DMS 273 treated with DMSO at 0.1 percent for 48 hours (cell line): ENCODE measurements at regions not wholly inside any gene's neighbourhood (a gene's known extent, or its start where the extent isn't known, plus 50 kb on each side); places are given as distances from the start of the nearest gene placed in this dataset.
"Not testable (repeated sequence)": the region's sequence is repeated elsewhere in the genome, so short reads cannot be mapped to it uniquely, and the experiment has no call there.

Source experiments
- DNase-seq: peaks from one replicate; lab custom pipeline; 2025; lab: John Stamatoyannopoulos, UW

GRCh38 chr14:83091991-83092956 lies 1558.6 kb upstream of the SEL1L start:
- DNase-seq = not testable (repeated sequence)

- DNase-seq = no peak
Observed at GRCh38 chr14:83096092-83096491, 1562.4 kb upstream of the SEL1L start.

- DNase-seq = no peak
Observed at GRCh38 chr14:83101846-83102245, 1568.2 kb upstream of the SEL1L start.

- no peak for DNase-seq
Observed at GRCh38 chr14:83118029-83118428, 1584.4 kb upstream of the SEL1L start.

- no peak for DNase-seq
Observed at GRCh38 chr14:83120187-83120586, 1586.5 kb upstream of the SEL1L start.

DNA sequence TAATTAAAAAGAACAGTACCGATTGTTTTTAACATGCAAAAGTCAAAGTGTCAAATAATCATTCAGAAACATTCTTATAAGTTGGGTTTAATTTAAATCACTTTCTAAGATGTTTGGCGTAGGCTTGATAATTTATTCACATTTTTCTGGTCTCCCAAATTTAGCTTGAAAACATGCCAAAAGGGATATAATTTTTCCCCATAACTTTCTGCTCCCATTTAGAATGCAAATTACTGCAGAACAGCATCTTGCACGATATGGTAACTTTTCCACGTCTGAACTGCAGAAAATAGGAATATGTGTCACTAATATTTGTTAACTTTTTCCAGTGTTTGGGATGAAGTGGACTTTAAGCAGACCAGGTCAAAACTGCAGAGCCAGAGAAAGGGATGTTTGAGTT lies 1592.4 kb upstream of the SEL1L start:
- no peak for DNase-seq

- no peak for DNase-seq
Observed at GRCh38 chr14:83128783-83129182, 1595.1 kb upstream of the SEL1L start.

- no peak for DNase-seq
Observed at GRCh38 chr14:83129496-83129895, 1595.8 kb upstream of the SEL1L start.

DNA sequence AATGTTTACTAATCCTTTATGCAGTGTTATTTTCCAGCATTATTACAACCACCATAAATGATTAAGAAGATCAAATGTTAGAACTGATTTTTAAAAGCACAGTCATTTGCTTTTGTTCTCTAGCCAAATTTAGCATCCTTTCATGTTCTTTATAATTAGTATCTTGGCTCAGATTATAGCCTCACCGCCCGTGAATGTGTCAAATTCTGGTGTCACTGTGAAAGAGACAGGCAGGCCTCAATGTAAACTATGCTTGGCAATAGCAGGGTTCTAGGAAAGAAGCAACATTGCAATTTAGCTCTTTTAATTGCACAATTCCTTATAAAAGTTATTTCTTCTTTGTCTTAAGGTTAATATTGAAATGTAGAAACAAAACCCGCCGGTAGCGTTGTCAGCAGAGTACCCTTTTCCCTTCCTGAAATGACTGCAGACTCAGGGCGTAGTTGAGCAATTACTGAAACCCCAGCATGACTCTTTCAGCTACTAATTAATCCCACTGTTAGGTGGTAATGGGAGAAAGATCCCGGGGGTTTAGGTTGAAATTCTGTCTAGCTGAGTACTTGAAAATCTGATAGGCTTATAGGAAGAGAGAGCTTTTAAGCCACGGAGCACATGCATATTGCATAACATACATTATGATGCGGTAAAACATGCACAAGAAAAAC lies 1600.5 kb upstream of the SEL1L start:
- no peak for DNase-seq

DNA sequence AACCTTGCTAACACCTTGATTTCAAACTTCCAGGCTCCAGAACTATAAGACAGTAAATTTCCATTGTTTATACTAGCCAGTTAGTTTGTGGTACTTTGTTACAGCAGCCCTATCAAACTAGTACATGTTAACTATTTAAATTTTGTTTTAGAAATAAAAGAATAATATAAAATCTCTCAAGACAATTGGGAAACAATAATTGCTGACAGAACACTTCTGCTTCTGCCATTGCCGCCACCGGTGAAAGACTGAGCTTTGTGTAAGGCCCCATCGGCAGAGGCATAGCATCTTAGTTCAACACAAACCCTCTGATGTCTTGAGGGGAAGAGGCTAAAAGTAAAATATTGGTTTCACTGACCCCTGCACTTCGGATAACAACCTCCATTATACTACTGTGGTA lies 1607.1 kb upstream of the SEL1L start:
- DNase-seq = no peak

- DNase-seq = no peak
Observed at GRCh38 chr14:83147006-83147405, 1613.4 kb upstream of the SEL1L start.

GRCh38 chr14:83151571-83151970 lies 1617.9 kb upstream of the SEL1L start:
- no peak for DNase-seq

DNA sequence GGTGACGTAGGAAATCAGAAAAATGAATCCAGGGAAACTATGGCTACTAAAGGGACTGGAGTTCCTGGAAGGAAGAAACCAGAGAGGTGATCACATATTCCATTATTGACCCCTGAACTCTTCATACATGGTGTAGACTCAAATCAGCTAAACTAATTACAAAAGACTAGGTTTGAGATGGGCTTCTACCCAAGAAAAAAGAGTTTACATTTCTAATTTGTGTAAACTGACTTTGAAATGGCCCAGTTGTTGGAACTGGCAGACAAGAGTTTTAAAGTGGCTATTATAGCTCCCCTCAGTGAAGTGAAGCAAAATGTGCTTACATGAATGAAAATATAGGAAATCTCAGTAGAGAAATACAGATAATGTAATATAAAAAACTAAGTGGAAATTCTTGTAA lies 1619.4 kb upstream of the SEL1L start:
- DNase-seq = no peak

GRCh38 chr14:83162361-83162929 lies 1628.8 kb upstream of the SEL1L start:
- DNase-seq = no peak

- no peak for DNase-seq
Observed at GRCh38 chr14:83163016-83163415, 1629.4 kb upstream of the SEL1L start.

DNA sequence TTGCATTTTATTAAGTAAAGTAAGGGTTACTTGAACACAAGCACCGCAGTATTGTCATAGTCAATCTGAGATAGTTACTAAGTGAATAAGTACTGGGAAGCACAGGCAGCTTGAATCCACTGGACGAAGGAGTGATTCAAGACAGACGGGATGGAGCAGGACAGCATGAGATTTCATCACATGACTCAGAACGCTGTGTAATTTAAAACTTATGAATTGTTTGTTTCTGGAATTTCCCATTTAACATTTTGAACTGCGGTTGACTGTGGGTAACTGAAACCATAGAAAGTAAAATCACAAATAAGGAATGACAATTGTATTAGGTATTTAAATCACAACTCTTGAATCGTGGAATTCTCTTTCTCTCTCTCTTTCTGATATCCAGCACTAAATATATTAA lies 1630.4 kb upstream of the SEL1L start:
- DNase-seq = no peak

DNA sequence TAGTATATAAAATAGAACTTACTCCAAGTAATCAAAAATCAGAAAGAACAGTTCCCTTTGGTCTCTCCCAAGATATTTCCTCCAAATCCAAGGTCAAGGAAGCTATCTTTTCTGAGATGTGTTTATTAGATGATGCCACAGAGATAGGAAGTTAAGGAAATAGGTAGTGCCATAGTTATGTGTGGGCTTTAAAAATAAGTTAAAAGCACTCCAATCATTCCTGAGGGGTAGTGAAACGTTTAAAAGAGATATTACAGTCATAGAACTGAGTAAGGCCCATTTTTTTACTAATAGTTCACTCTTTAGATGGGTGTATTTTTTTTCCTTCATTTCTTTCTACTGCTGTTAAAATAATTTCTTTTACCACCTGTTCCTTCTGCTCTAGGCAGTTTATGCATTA lies 1630.9 kb upstream of the SEL1L start:
- no peak for DNase-seq

- DNase-seq = no peak
Observed at GRCh38 chr14:83170165-83170564, 1636.5 kb upstream of the SEL1L start.

DNA sequence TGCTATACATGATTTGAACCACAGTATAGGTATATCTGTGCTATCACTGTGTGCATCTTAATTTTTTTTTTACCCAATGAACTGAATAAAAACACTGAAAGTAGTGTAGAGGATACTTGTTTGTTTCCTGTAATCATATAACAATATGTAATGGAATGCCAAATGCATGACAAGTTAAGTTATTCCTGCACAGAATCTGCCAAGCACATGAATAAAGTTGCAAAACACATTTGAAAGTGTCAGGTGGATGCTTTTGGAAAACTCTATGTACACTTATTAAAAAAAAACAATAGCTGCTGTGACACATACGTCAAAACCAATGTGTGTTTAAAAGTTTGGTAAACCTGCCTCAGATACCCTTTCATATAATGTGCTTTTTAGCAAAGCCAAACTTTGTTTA lies 1638.1 kb upstream of the SEL1L start:
- DNase-seq = no peak

DNA sequence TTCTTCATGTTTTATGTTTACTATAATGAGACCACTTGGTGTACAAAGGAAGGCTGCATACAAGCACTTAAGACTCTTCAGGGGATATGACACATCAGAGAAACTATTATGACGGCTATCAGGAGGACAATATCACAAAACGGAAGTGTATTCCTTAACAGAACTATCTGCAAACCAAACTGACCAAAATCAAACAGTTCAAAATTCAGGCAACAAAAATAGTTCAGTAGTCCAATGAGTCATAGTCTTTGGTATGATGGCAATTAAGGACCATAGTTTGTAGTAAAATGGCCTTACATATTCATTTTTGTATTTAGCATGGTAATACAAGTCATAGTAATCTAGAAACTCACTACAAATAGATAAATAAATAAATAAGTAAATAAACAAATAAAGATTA lies 1638.7 kb upstream of the SEL1L start:
- DNase-seq = no peak

DNA sequence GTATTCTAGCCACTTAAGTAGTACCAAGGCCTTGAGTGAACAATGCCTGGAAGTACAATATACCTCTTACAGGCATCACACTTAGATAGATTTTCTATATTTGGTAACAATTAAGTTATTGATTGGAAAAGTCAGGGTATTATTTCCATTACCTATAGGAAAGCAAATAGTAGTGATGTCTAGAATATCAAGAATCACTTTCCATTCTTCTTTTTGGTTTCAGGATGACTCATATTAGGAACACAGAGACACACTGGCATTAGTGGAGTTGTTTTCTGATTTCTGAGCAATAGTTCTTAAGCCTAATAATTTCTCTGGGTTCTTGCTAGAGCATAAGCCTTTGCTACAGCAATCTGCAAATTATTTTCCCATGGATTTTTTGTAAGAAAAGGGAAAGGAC lies 1640.0 kb upstream of the SEL1L start:
- no peak for DNase-seq

GRCh38 chr14:83184531-83184930 lies 1650.9 kb upstream of the SEL1L start:
- no peak for DNase-seq

- not testable (repeated sequence) for DNase-seq
Observed at GRCh38 chr14:83188311-83188710, 1654.7 kb upstream of the SEL1L start.
